Astrocyte (in vitro differentiated cells and primary cell): ENCODE measurements at regions not wholly inside any gene's neighbourhood (a gene's known extent, or its start where the extent isn't known, plus 50 kb on each side); places are given as distances from the start of the nearest gene placed in this dataset.

Experiments
- CTCF ChIP-seq: IDR thresholded peaks from 2 replicates; pipeline ENCODE4 v1.5.1; 2011; ENCODE audit warnings: low read depth, mild to moderate bottlenecking, inconsistent platforms, low read length, moderate library complexity; ENCODE audit not compliant: insufficient read depth
- EZH2 ChIP-seq: IDR thresholded peaks from 2 replicates; pipeline ENCODE4 v1.6.1; 2012; ENCODE audit warnings: mild to moderate bottlenecking, low read length, inconsistent platforms; ENCODE audit not compliant: insufficient read depth

GRCh38 chr13:111943229-111943795 lies 123.6 kb upstream of the SOX1 start:
- TF ChIP-seq CTCF = no peak
- no peak for TF ChIP-seq EZH2
